A204.1 (cell line): ENCODE measurements at regions not wholly inside any gene's neighbourhood (a gene's known extent, or its start where the extent isn't known, plus 50 kb on each side); places are given as distances from the start of the nearest gene placed in this dataset.
"Not testable (repeated sequence)": the region's sequence is repeated elsewhere in the genome, so short reads cannot be mapped to it uniquely, and the experiment has no call there.

Source experiments
- FAIRE-seq: peaks from 2 replicates; lab custom pipeline; 2012; peaks lifted over from hg19 to GRCh38; lab: Jason Lieb, UNC

GRCh38 chr6:86476311-86476710 lies 461.0 kb upstream of the HTR1E start:
- FAIRE-seq, result no peak

- no peak for FAIRE-seq
Measured at GRCh38 chr6:86474081-86474480, 463.2 kb upstream of the HTR1E start.

- FAIRE-seq, result no peak
Measured at GRCh38 chr6:86471791-86472190, 465.5 kb upstream of the HTR1E start.

DNA sequence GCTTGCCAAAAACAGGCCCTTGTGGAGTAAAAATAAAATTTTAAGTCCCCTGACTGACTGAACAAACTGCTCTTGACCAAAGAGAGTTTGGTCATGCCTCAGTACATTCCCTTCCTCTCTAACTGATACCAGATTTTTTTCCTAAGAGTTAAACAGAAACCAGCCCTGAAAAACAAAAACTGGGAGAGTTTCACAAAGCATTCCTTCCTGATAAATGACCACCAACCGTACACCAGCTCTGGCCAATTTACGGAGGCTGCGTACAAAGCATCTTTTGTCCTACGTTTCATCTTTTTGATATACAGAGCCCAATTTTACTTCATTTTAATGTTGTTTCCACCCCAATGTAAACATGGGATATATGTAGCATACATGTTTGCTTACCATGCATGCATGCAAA lies 477.4 kb upstream of the HTR1E start:
- FAIRE-seq, result no peak

- no peak for FAIRE-seq
Measured at GRCh38 chr6:86456821-86457220, 480.5 kb upstream of the HTR1E start.

DNA sequence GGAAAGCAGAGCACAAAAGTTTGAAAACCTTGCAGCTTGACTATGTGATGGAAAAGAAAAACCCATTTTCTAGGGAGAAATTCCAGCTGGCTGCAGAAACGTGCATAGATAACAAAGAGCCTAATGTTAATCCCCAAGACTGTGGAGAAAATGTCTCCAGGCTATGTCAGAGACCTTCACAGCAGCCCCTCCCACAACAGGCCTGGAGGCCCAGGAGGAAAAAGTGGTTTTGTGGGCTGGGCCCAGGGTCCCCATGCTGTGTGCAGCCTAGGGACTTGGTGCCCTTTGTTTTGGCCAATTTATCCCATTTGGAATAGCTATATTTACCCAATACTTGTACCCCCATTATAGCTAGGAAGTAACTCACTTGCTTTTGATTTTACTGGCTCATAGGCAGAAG lies 484.1 kb upstream of the HTR1E start:
- no peak for FAIRE-seq

DNA sequence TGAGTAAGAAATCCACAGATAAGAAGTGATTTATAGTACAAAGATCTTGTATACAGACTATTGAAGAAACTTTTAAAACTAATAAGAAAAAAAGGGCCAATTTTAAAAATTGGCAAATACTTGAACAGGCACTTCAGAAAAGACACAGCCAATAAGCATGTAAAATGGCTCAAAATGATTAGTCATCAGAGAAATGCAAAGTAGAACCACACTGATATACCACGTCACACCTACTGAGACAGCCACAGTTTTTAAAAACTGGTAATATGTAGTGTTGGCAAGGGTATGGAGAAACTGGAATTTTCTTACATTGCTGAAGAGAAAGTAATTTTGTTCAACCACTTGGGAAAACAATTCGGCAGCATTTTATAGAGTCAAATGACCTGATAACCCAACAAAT lies 488.9 kb upstream of the HTR1E start:
- no peak for FAIRE-seq

- FAIRE-seq, result no peak
Measured at GRCh38 chr6:86440608-86441007, 496.7 kb upstream of the HTR1E start.

- no peak for FAIRE-seq
Measured at GRCh38 chr6:86423571-86423970, 513.8 kb upstream of the HTR1E start.

GRCh38 chr6:86412057-86412456 lies 525.3 kb upstream of the HTR1E start:
- FAIRE-seq, result no peak

GRCh38 chr6:86407128-86407527 lies 530.2 kb upstream of the HTR1E start:
- no peak for FAIRE-seq

DNA sequence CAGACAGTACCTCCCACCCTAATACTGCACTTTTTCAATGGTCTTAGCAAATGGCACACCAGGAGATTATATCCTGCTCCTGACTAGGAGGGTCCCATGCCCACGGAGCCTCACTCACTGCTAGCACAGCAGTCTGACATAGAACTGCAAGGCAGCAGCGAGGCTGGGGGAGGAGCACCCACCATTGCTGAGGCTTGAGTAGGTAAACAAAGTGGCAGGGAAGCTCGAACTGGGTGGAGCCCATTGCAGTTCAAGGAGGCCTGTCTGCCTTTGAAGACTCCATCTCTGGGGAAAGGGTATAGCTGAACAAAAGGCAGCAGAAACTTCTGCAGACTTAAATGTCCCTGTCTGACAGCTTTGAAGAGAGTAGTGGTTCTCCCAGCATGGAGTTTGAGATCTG lies 544.5 kb upstream of the HTR1E start:
- FAIRE-seq, result not testable (repeated sequence)

GRCh38 chr6:86380571-86381125 lies 556.7 kb upstream of the HTR1E start:
- no peak for FAIRE-seq

- FAIRE-seq, result no peak
Measured at GRCh38 chr6:86357877-86358276, 579.5 kb upstream of the HTR1E start.

DNA sequence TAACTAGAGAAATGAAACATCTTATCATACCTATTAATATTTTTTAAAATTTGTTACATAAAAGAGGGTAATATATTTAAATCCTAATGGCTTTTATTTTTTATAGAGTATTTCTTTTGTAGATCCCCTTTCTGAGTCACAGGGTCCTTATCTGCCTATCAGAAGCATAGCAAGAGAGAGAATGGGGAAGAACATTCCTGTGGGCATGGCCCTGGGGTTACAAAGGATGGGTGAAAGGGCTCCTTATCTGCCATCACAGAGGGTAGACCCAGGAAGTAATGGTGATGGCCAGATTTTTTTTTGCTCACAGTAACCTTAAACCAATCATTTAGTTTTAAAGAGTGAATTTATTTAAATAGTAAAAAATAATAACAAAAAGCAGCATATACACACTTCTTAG lies 582.1 kb upstream of the HTR1E start:
- no peak for FAIRE-seq

GRCh38 chr6:86331919-86332318 lies 605.4 kb upstream of the HTR1E start:
- FAIRE-seq, result no peak

GRCh38 chr6:86331265-86331840 lies 606.0 kb upstream of the HTR1E start:
- FAIRE-seq, result no peak

DNA sequence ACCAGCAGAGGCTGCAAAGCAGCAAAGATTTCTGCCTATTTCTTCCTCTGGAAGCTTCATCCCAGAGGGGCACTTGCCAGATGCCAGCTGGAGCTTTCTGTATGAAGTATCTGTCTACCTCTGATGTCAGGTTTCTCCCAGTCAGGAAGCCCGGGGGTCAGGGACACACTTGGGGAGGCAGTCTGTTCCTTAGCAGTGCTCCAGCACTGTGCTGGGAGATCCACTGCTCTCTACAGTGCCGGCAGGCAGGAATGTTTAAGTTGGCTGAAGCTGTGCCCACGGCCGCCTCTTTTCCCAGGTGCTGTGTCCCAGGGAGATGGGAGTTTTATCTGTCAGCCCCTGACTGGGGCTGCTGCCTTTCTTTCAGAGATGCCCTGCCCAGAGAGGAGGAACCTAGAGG lies 631.1 kb upstream of the HTR1E start:
- FAIRE-seq, result no peak

DNA sequence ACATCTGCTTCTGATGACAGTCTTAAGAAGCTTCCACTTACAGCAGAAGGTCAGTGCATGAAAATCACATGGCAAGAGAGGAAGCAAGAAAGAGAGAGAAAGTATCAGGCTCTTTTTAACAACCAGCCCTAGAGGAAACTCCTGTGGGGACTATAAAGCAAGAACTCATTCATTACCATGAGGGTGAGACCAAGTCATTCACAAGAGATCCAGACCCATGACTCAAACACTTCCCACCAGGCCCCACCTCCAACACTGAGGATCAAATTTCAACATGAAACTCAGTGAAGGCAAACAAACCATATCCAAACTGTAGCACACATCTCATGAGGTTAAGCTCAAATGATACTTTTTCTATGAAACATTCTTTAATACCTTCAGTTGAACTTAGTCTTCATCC lies 643.2 kb upstream of the SYNCRIP start:
- FAIRE-seq, result no peak

GRCh38 chr6:86284809-86285480 lies 642.3 kb upstream of the SYNCRIP start:
- FAIRE-seq, result not testable (repeated sequence)

DNA sequence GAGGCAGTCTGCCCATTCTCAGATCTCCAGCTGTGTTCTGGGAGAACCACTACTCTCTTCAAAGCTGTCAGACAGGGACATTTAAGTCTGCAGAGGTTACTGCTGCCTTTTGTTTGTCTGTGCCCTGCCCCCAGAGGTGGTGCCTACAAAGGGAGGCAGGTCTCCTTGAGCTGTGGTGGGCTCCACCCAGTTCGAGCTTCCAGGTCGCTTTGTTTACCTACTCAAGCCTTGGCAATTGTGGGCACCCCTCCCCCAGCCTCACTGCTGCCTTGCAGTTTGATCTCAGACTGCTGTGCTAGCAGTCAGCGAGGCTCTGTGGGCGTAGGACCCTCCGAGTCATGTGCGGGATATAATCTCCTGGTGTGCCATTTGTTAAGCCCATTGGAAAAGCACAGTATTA lies 640.9 kb upstream of the SYNCRIP start:
- FAIRE-seq, result not testable (repeated sequence)

GRCh38 chr6:86276056-86276455 lies 633.4 kb upstream of the SYNCRIP start:
- FAIRE-seq, result no peak

- FAIRE-seq, result no peak
Measured at GRCh38 chr6:86273936-86274335, 631.2 kb upstream of the SYNCRIP start.

GRCh38 chr6:86256615-86257187 lies 614.0 kb upstream of the SYNCRIP start:
- no peak for FAIRE-seq
